ENCODE measurements at regions not wholly inside any gene's neighbourhood (a gene's known extent, or its start where the extent isn't known, plus 50 kb on each side); places are given as distances from the start of the nearest gene placed in this dataset.

DNA sequence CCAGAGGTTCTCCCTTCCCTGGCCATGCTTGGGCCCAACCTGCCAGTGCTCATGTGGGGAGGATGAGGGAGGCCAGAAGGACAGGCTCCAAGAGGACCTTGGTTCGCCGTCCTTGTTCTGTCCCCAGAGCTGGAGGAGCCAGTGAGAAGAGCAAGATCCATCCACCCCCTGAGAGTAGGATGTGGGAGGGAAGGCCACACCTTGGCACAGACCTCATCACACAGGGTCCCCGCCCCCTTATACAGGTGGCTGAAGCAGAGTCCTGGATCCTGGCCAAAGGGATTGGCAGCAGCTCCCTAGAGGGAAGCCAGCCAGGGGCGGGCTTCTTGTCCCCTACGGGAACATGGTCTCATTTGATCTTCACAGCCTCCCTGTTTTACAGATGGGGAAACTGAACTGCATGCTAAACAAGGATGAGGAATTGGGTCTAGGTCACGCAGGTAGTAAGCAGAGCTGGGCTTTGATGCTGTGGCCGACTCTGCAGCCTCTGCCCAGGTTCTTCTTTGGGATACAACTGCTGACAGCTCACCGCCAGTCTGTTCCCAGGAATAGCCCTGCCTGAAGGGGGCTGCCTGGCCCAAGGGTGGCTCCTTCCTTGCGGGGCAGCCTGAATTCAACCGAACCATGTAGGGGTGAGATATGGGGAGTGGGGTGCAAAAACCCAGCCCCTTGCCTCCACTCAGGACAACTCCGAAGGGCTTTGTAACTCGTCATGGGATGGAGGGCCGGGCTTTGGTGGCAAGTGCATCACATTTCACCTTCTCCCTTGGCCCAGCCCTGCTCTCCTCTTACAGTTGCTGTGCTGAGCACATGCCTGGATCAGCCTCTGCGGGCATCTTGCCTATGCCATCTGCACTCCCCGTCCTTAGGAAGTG is 62.2 kb upstream of the KDM7A start:
- Histone ChIP-seq H3K4me2 (ENCODE audit: low read depth, low read length) (peak overlapping the region; percentile 65), H3K27me3 (ENCODE audit: control insufficient read depth in 1 of 2, insufficient read depth in 2 of 2, low read length in 2 of 2) (no peaks in the 10 kb centered on the region), H3K36me3 (replicated peaks in 1 of 2; ENCODE audit: control insufficient read depth in 1 of 2, insufficient read depth in 2 of 2, low read length in 2 of 2) (no peaks in the 10 kb centered on the region), H3K4me3 (replicated peaks in 1 of 3; ENCODE audit: insufficient read depth in 1 of 3, low read depth in 2 of 3, low read length in 3 of 3) (peak overlapping the region in 2 of 3 experiments; percentile 7 to 39; a peak in 1 of 6 replicates), H3K9me3 (ENCODE audit: low read length) (no peaks in the 10 kb centered on the region), H3K4me1 (ENCODE audit: insufficient read depth, low read length) (peaks cover 67% of the 10 kb centered on the region), H4K20me1 (ENCODE audit: insufficient read depth, low read length) (no peaks in the 10 kb centered on the region), H3K27ac (ENCODE audit: extremely low read length, insufficient read depth, low read length) (no peak overlapping the region), H2AFZ (ENCODE audit: low read length) (no peak overlapping the region), H3K9ac (ENCODE audit: insufficient read depth, low read depth, low read length) (no peak overlapping the region), H3K79me2 (ENCODE audit: insufficient read depth, low read length) (no peaks in the 10 kb centered on the region)
- intact Hi-C loops (cut with micrococcal nuclease; ENCODE audit: unreplicated experiment) (no loop called here), in situ Hi-C loops (cut with HindIII; ENCODE audit: extremely low pct_ligation_motif_present, low pct_unique_long_range_greater_than_20kb) (no loop called here)
- CTCF ChIA-PET (ENCODE audit: low intra/inter-chr PET ratio, low total read pairs) = no interaction called here
- FAIRE-seq (no peak), ATAC-seq (peak; percentile 61), DNase-seq (ENCODE audit: low spot score) (peak; percentile 47)
- BruUV-seq (replicated peaks) = no TSS peak
- POLR2A ChIA-PET = interaction anchor here (0.8 kb wide), 2 partner anchors 9 to 10 kb away, joined by 3 to 4 read pairs; no protein-coding TSS in a partner anchor
- WGBS (ENCODE audit: low lambda C conversion rate) = 23% methylated on average over 8 of the region's 15 CpGs
- TF ChIP-seq CBFB (CRISPR knock-in tag; IDR thresholded peaks at IDR 0.05) (no peak), TCF7 (IDR thresholded peaks at IDR 0.05; ENCODE audit: low read depth) (0 out of 2 replicates have a peak, but pooled peaks have one; percentile 16), HOXA3 (CRISPR knock-in tag; IDR thresholded peaks at IDR 0.05) (no peak), NR3C1 (CRISPR knock-in tag; IDR thresholded peaks at IDR 0.05) (no peak), PAWR (CRISPR knock-in tag; IDR thresholded peaks at IDR 0.05; ENCODE audit: borderline replicate concordance) (no peak), ZNF605 (CRISPR knock-in tag; IDR thresholded peaks at IDR 0.05) (no peak), ZMYM4 (CRISPR knock-in tag; IDR thresholded peaks at IDR 0.05) (no peak), NR2F2 (IDR thresholded peaks at IDR 0.05; ENCODE audit: borderline replicate concordance, low read depth) (no peak), MYC (CRISPR knock-in tag; IDR thresholded peaks at IDR 0.05; ENCODE audit: borderline replicate concordance) (no peak), ZNF446 (CRISPR knock-in tag; IDR thresholded peaks at IDR 0.05) (no peak), SPEN (CRISPR knock-in tag; IDR thresholded peaks at IDR 0.05; ENCODE audit: low read depth) (no peak), SNAI1 (CRISPR knock-in tag; IDR thresholded peaks at IDR 0.05; ENCODE audit: borderline replicate concordance) (0 out of 2 replicates have a peak, but pooled peaks have one; percentile 53), NFATC3 (CRISPR knock-in tag; IDR thresholded peaks at IDR 0.05) (0 out of 2 replicates have a peak, but pooled peaks have one; percentile 27), ATF7-NPFF (CRISPR knock-in tag; IDR thresholded peaks at IDR 0.05; ENCODE audit: low read depth) (no peak), ZNF225 (CRISPR knock-in tag; IDR thresholded peaks at IDR 0.05) (no peak), ARNT2 (CRISPR knock-in tag; IDR thresholded peaks at IDR 0.05; ENCODE audit: low read depth) (no peak), RFX1 (IDR thresholded peaks at IDR 0.05) (no peak), SP5 (CRISPR knock-in tag; IDR thresholded peaks at IDR 0.05; ENCODE audit: borderline replicate concordance, low read depth) (peak; percentile 39; the same call in 1 of the 2 replicates), ZNF136 (CRISPR knock-in tag; IDR thresholded peaks at IDR 0.05; ENCODE audit: low read depth) (no peak)
- TF ChIP-seq, protein P1, sequence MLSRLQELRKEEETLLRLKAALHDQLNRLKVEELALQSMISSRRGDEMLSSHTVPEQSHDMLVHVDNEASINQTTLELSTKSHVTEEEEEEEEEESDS (CRISPR knock-in tag; IDR thresholded peaks at IDR 0.05; ENCODE audit: borderline replicate concordance) = no peak
- TF ChIP-seq, protein P2, sequence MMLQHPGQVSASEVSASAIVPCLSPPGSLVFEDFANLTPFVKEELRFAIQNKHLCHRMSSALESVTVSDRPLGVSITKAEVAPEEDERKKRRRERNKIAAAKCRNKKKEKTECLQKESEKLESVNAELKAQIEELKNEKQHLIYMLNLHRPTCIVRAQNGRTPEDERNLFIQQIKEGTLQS (CRISPR knock-in tag; IDR thresholded peaks at IDR 0.05) = no peak
- TF ChIP-seq, protein P3, sequence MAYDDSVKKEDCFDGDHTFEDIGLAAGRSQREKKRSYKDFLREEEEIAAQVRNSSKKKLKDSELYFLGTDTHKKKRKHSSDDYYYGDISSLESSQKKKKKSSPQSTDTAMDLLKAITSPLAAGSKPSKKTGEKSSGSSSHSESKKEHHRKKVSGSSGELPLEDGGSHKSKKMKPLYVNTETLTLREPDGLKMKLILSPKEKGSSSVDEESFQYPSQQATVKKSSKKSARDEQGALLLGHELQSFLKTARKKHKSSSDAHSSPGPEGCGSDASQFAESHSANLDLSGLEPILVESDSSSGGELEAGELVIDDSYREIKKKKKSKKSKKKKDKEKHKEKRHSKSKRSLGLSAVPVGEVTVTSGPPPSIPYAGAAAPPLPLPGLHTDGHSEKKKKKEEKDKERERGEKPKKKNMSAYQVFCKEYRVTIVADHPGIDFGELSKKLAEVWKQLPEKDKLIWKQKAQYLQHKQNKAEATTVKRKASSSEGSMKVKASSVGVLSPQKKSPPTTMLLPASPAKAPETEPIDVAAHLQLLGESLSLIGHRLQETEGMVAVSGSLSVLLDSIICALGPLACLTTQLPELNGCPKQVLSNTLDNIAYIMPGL (CRISPR knock-in tag; IDR thresholded peaks at IDR 0.05; ENCODE audit: borderline replicate concordance in 1 of 2, low read depth in 1 of 2) = 0 out of 4 replicates have a peak, but pooled peaks of 1 of the 2 experiments have one; percentile 27
- TF ChIP-seq, protein P4, sequence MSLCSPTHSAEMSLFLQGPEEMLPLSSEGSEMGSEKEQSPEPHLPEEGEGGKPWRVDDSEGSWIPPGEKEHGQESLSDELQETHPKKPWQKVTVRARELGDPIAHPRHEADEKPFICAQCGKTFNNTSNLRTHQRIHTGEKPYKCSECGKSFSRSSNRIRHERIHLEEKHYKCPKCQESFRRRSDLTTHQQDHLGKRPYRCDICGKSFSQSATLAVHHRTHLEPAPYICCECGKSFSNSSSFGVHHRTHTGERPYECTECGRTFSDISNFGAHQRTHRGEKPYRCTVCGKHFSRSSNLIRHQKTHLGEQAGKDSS (CRISPR knock-in tag; IDR thresholded peaks at IDR 0.05; ENCODE audit: borderline replicate concordance, low read depth) = 0 out of 2 replicates have a peak, but pooled peaks have one; percentile 49

Measured in HepG2 (cell line).